Loucy (cell line): ENCODE measurements at regions not wholly inside any gene's neighbourhood (a gene's known extent, or its start where the extent isn't known, plus 50 kb on each side); places are given as distances from the start of the nearest gene placed in this dataset.

ENCODE experiments used
- EZH2phosphoT487 ChIP-seq: fragments of 200-600 bp; IDR thresholded peaks from 2 replicates; pipeline ENCODE4 v1.6.1; 2018; ENCODE audit warnings: antibody characterized with exemption, mild to moderate bottlenecking, moderate library complexity, borderline replicate concordance
- TF ChIP-seq, protein P1 (sequence below): fragments of 200-600 bp; sonication (generic); conservative IDR thresholded peaks from 2 replicates; pipeline ENCODE4 v1.5.1; 2014; ENCODE audit warnings: mild to moderate bottlenecking, antibody characterized with exemption, low read length

DNA sequence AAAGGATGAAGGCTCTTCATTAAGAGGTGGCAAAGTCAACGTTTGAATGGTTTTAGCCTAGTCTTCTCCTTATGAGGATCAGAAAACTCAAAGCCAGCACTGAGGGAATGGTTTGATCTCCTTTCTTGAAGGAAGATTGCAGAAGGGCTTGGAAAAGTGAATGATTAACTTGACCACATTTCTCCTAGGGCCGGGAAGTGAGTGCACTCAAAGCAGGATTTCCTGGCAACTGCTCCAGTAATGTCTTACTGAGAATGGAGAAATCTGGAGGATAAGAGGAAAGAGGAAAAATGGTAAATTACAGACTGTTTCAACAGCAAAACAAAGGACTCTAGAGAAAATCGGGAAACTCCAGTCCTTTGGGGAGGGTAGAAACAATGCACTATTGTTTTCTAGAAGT is 189.0 kb upstream of the FOXA2 start:
- TF ChIP-seq, protein P1, sequence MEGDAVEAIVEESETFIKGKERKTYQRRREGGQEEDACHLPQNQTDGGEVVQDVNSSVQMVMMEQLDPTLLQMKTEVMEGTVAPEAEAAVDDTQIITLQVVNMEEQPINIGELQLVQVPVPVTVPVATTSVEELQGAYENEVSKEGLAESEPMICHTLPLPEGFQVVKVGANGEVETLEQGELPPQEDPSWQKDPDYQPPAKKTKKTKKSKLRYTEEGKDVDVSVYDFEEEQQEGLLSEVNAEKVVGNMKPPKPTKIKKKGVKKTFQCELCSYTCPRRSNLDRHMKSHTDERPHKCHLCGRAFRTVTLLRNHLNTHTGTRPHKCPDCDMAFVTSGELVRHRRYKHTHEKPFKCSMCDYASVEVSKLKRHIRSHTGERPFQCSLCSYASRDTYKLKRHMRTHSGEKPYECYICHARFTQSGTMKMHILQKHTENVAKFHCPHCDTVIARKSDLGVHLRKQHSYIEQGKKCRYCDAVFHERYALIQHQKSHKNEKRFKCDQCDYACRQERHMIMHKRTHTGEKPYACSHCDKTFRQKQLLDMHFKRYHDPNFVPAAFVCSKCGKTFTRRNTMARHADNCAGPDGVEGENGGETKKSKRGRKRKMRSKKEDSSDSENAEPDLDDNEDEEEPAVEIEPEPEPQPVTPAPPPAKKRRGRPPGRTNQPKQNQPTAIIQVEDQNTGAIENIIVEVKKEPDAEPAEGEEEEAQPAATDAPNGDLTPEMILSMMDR = no peak
- no peak for TF ChIP-seq EZH2phosphoT487
